ENCODE measurements at regions not wholly inside any gene's neighbourhood (a gene's known extent, or its start where the extent isn't known, plus 50 kb on each side); places are given as distances from the start of the nearest gene placed in this dataset.

- TF ChIP-seq MEF2D (CRISPR knock-in tag; IDR thresholded peaks at IDR 0.05): peak; percentile 91
- TF ChIP-seq TCF7 (IDR thresholded peaks at IDR 0.05; ENCODE audit: low read depth): peak; percentile 74
- TF ChIP-seq ZNF709 (CRISPR knock-in tag; IDR thresholded peaks at IDR 0.05): no peak
- peak; percentile 27; the same call in 1 of the 2 replicates for TF ChIP-seq SAP130 (CRISPR knock-in tag; IDR thresholded peaks at IDR 0.05; ENCODE audit: low read depth)
- TF ChIP-seq CEBPG (CRISPR knock-in tag; IDR thresholded peaks at IDR 0.05): peak; percentile 72
- TF ChIP-seq LCORL (IDR thresholded peaks at IDR 0.05): no peak
- 0 out of 2 replicates have a peak, but pooled peaks have one; percentile 17 for TF ChIP-seq LCORL (CRISPR knock-in tag; IDR thresholded peaks at IDR 0.05)
- no peak for TF ChIP-seq FOXA1 (IDR thresholded peaks at IDR 0.05)
- 0 out of 2 replicates have a peak, but pooled peaks have one; percentile 30 for TF ChIP-seq FOXA1 (CRISPR knock-in tag; IDR thresholded peaks at IDR 0.05)
- peak; percentile 34; the same call in 1 of the 2 replicates for TF ChIP-seq RARA (CRISPR knock-in tag; IDR thresholded peaks at IDR 0.05)
- TF ChIP-seq HOMEZ (CRISPR knock-in tag; IDR thresholded peaks at IDR 0.05; ENCODE audit: low read depth): peak; percentile 15; the same call in 1 of the 2 replicates
- TF ChIP-seq GATAD2A (CRISPR knock-in tag; IDR thresholded peaks at IDR 0.05): peak; percentile 74
- peak; percentile 53; the same call in 1 of the 2 replicates for TF ChIP-seq HMG20A (CRISPR knock-in tag; IDR thresholded peaks at IDR 0.05; ENCODE audit: borderline replicate concordance)
- TF ChIP-seq, protein P1, sequence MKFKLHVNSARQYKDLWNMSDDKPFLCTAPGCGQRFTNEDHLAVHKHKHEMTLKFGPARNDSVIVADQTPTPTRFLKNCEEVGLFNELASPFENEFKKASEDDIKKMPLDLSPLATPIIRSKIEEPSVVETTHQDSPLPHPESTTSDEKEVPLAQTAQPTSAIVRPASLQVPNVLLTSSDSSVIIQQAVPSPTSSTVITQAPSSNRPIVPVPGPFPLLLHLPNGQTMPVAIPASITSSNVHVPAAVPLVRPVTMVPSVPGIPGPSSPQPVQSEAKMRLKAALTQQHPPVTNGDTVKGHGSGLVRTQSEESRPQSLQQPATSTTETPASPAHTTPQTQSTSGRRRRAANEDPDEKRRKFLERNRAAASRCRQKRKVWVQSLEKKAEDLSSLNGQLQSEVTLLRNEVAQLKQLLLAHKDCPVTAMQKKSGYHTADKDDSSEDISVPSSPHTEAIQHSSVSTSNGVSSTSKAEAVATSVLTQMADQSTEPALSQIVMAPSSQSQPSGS (CRISPR knock-in tag; IDR thresholded peaks at IDR 0.05): 0 out of 2 replicates have a peak, but pooled peaks have one; percentile 41
- TF ChIP-seq ZGPAT (CRISPR knock-in tag; IDR thresholded peaks at IDR 0.05): 0 out of 2 replicates have a peak, but pooled peaks have one; percentile 19
Observed at GRCh38 chr3:151630938-151631441, 102.7 kb upstream of the AADACL2 start (continued).

Measured in HepG2 (cell line).